Heart left ventricle (tissue), 13 donors: ENCODE measurements at regions not wholly inside any gene's neighbourhood (a gene's known extent, or its start where the extent isn't known, plus 50 kb on each side); places are given as distances from the start of the nearest gene placed in this dataset.

ENCODE experiments used
- CTCF ChIP-seq, 12 donors: fragments of 200-600 bp; sonication (generic) in 4 of 12; IDR thresholded peaks; one replicate each; pipeline versions ENCODE4 v1.5.0 to v1.8.0; 2018 to 2022; ENCODE audit warnings: antibody characterized with exemption in 12 of 12, mild to moderate bottlenecking in 5 of 12
- POLR2A ChIP-seq, 2 donors: fragments of 450-650 bp; IDR thresholded peaks; one replicate each; pipeline ENCODE4 v1.6.1; 2017; ENCODE audit warnings: antibody characterized with exemption in 2 of 2, mild to moderate bottlenecking in 2 of 2, moderate library complexity in 2 of 2
- donor health status: ischemic (EF 13 %, LVEDD 7.1; RV severe dilation, severe dysfunction).
- donor health status: DM: no; HTN: yes; CAD: no.
- donor health status: DM: no; HTN: no; CAD: no.
- donor health status: ischemic (EF 25% LVEDD 6.9; RV normal size, moderate dysfunction).
- donor health status: ischemic (EF 25% LVEDD 5.7; RV mildly dilated, moderate dysfunction).
- donor health status: ischemic (EF 35%, LVEDD 5.7; RV mildly dilated, moderate dysfunction).
- donor health status: nonischemic (EF 11% LVEDD 7.7; RV severe dilation, severe dysfunction).
- donor health status: DM: yes; HTN: yes; CAD: no.
- donor health status: PGD.
- donor health status: ischemic (EF 29% LVEDD 5.4; RV normal size, mild dysfunction).
- donor health status: nonischemic (EF 23%, LVEDD 6.1; RV moderate dilation, normal function).

DNA sequence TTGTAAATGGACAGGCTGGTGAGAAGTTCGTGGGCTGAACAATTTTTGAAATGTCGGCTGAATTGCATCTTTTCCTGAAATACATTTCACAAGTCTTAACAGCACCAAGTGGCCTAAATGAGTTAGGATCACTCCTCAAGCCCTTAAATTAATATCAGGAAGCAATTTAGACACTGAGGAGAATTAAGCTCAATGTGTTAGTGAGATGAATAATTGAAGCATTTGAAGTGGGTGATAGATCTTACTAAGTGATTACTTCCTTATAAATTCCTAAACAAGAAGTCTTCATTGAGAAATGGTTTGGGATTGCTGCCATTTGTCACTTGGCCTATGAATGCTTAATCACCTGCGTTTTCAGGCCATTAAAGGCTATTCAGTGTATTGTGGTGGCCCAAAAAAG, 116.8 kb downstream of the NAA11 start:
- TF ChIP-seq POLR2A (IDR thresholded peaks at IDR 0.05) = no peak
- no peak for TF ChIP-seq CTCF (IDR thresholded peaks at IDR 0.05)
